ENCODE measurements at regions not wholly inside any gene's neighbourhood (a gene's known extent, or its start where the extent isn't known, plus 50 kb on each side); places are given as distances from the start of the nearest gene placed in this dataset.

DNA sequence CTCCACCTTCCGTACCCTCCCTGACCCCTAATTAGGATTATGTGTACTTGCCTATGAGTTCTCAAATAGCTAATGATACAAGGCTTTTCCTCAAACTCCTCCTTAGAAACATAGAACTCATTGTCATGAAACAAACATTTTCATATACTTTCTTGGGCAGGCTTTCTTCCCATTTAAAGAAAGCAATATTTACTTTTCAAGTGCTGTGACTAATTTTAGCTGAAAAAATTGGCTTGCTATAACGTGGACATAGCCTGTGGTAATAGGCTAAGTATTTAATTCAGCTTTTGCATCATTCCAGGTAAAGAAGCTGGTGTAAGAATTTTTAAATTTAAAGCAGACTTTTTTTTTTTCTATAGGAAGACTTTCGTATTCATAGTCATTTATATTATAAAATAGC lies 208.7 kb downstream of the SOX2 start:
- H2AFZ ChIP-seq (replicated peaks; ENCODE audit: low read length, poor library complexity): no peak overlapping the region
- DNase-seq (no peak), ATAC-seq (ENCODE audit: low read depth) (no peak)
- WGBS, 2 experiments (ENCODE audit: extremely low coverage in 2 of 2, insufficient read length in 1 of 2): no CpG with 5 or more reads among the region's 3 CpGs
- no peak overlapping the region for H2BK5ac ChIP-seq (ENCODE audit: low read depth, low read length, poor library complexity, severe bottlenecking)
- no TSS peak for BruUV-seq (replicated peaks)
- H2AK5ac ChIP-seq (ENCODE audit: low read depth, low read length): no peak overlapping the region
- no peak overlapping the region for H2BK15ac ChIP-seq (ENCODE audit: low read depth, low read length)
- no peak overlapping the region for H2BK20ac ChIP-seq (ENCODE audit: low read depth, low read length)
- no peak overlapping the region for H3K4me3 ChIP-seq (ENCODE audit: insufficient read depth, low read depth, low read length)
- POLR2A ChIA-PET (ENCODE audit: unreplicated experiment): no interaction called here
- no peak overlapping the region for H3K18ac ChIP-seq (ENCODE audit: low read depth, low read length)
- no peak overlapping the region for H3K56ac ChIP-seq (ENCODE audit: extremely low read depth, insufficient read depth, low read length)
- H2BK120ac ChIP-seq (ENCODE audit: low read depth, low read length): no peak overlapping the region
- H3K14ac ChIP-seq (replicated peaks; ENCODE audit: low read depth, low read length): no peak overlapping the region
- no peak overlapping the region for H4K5ac ChIP-seq (ENCODE audit: low read depth, low read length)
- H3K27ac ChIP-seq (ENCODE audit: insufficient read depth, low read length): no peak overlapping the region
- H3K9me3 ChIP-seq (ENCODE audit: control insufficient read depth, insufficient read depth, low read length): peaks cover 6% of the 10 kb centered on the region
- no peak overlapping the region for H3K9ac ChIP-seq (ENCODE audit: low read depth, low read length)
- no peaks in the 10 kb centered on the region for H3K4me1 ChIP-seq (ENCODE audit: control insufficient read depth, insufficient read depth, low read length)
- H3K27me3 ChIP-seq (ENCODE audit: control insufficient read depth, insufficient read depth, low read length): no peaks in the 10 kb centered on the region
- in situ Hi-C loops (cut with MboI; ENCODE audit: low sequenced_read_pairs): no loop called here
- no peak overlapping the region for H3K4me2 ChIP-seq (ENCODE audit: low read depth, low read length)
- H3K4ac ChIP-seq (ENCODE audit: low read depth, low read length): no peak overlapping the region
- H4K20me1 ChIP-seq (ENCODE audit: insufficient read depth, low read length): no peaks in the 10 kb centered on the region
- TF ChIP-seq, protein P1, sequence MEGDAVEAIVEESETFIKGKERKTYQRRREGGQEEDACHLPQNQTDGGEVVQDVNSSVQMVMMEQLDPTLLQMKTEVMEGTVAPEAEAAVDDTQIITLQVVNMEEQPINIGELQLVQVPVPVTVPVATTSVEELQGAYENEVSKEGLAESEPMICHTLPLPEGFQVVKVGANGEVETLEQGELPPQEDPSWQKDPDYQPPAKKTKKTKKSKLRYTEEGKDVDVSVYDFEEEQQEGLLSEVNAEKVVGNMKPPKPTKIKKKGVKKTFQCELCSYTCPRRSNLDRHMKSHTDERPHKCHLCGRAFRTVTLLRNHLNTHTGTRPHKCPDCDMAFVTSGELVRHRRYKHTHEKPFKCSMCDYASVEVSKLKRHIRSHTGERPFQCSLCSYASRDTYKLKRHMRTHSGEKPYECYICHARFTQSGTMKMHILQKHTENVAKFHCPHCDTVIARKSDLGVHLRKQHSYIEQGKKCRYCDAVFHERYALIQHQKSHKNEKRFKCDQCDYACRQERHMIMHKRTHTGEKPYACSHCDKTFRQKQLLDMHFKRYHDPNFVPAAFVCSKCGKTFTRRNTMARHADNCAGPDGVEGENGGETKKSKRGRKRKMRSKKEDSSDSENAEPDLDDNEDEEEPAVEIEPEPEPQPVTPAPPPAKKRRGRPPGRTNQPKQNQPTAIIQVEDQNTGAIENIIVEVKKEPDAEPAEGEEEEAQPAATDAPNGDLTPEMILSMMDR (conservative IDR thresholded peaks at IDR 0.05; ENCODE audit: low read depth, low read length): no peak
- TF ChIP-seq, protein P2, sequence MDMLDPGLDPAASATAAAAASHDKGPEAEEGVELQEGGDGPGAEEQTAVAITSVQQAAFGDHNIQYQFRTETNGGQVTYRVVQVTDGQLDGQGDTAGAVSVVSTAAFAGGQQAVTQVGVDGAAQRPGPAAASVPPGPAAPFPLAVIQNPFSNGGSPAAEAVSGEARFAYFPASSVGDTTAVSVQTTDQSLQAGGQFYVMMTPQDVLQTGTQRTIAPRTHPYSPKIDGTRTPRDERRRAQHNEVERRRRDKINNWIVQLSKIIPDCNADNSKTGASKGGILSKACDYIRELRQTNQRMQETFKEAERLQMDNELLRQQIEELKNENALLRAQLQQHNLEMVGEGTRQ (IDR thresholded peaks at IDR 0.05; ENCODE audit: low read depth, low read length): no peak
- TF ChIP-seq MXI1 (IDR thresholded peaks at IDR 0.05; ENCODE audit: borderline replicate concordance, low read depth, low read length) (no peak), SMC3 (IDR thresholded peaks at IDR 0.05; ENCODE audit: low read depth, low read length) (no peak), MAZ (IDR thresholded peaks at IDR 0.05; ENCODE audit: borderline replicate concordance, low read depth, low read length) (no peak), RFX5 (IDR thresholded peaks at IDR 0.05; ENCODE audit: low read depth, low read length) (no peak), MAFK (IDR thresholded peaks at IDR 0.05; ENCODE audit: low read depth, low read length) (no peak), NFE2L2 (IDR thresholded peaks at IDR 0.05; ENCODE audit: low read depth, low read length) (no peak), RAD21 (IDR thresholded peaks at IDR 0.05; ENCODE audit: low read length) (no peak), BHLHE40 (IDR thresholded peaks at IDR 0.05; ENCODE audit: low read depth, low read length) (no peak), CHD1 (IDR thresholded peaks at IDR 0.05; ENCODE audit: low read depth, low read length) (no peak), POLR2A (IDR thresholded peaks at IDR 0.05; ENCODE audit: low read depth, low read length) (no peak), RCOR1 (IDR thresholded peaks at IDR 0.05; ENCODE audit: insufficient replicate concordance, low read length) (no peak), FOS (IDR thresholded peaks at IDR 0.05; ENCODE audit: low read depth, low read length) (no peak), CEBPB (IDR thresholded peaks at IDR 0.05; ENCODE audit: low read depth, low read length) (no peak)
- TF ChIP-seq, protein P3, sequence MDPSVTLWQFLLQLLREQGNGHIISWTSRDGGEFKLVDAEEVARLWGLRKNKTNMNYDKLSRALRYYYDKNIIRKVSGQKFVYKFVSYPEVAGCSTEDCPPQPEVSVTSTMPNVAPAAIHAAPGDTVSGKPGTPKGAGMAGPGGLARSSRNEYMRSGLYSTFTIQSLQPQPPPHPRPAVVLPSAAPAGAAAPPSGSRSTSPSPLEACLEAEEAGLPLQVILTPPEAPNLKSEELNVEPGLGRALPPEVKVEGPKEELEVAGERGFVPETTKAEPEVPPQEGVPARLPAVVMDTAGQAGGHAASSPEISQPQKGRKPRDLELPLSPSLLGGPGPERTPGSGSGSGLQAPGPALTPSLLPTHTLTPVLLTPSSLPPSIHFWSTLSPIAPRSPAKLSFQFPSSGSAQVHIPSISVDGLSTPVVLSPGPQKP (IDR thresholded peaks at IDR 0.05; ENCODE audit: borderline replicate concordance, low read depth, low read length): no peak
- no peak overlapping the region for H4K91ac ChIP-seq (ENCODE audit: insufficient read depth, low read depth, low read length)
- H3K23ac ChIP-seq (ENCODE audit: low read depth, low read length): no peak overlapping the region
- H2AK9ac ChIP-seq (replicated peaks; ENCODE audit: low read depth, low read length, poor library complexity): no peak overlapping the region
- H3K9me1 ChIP-seq (ENCODE audit: insufficient read depth, low read length): no peaks in the 10 kb centered on the region
- no peaks in the 10 kb centered on the region for H3K36me3 ChIP-seq (ENCODE audit: control insufficient read depth, insufficient read depth, low read length)
- H4K8ac ChIP-seq (ENCODE audit: low read depth in 2 of 2, low read length in 2 of 2): no peak overlapping the region
- dilution Hi-C loops (cut with HindIII; ENCODE audit: low sequenced_read_pairs, unreplicated experiment): no loop called here
- CTCF ChIA-PET: no interaction called here
- no peaks in the 10 kb centered on the region for H3K79me1 ChIP-seq (ENCODE audit: low read depth in 1 of 2, low read length in 2 of 2)
- intact Hi-C loops (cut with micrococcal nuclease): no loop called here
